Activated T-cell treated with anti-CD3 and anti-CD28 coated beads, Interleukin-2, amount 50 U/mL, for 72 hours (primary cell): ENCODE measurements at regions not wholly inside any gene's neighbourhood (a gene's known extent, or its start where the extent isn't known, plus 50 kb on each side); places are given as distances from the start of the nearest gene placed in this dataset.

Experiments used
- ATAC-seq, 2 donors: fragments of 150-1000 bp; cut with Tn5 transposase; replicated peaks in 1 of 2; 2 replicates each; pipeline ENCODE4 v1.10.0; 2021; ENCODE audit warnings: moderate library complexity in 2 of 2, mild to moderate bottlenecking in 1 of 2
- DNase-seq, 2 donors: peaks; one replicate each; pipeline ENCODE4 v3.0.0; 2021 to 2022; ENCODE audit warnings: mixed read lengths in 1 of 2
- H3K27ac Mint-ChIP-seq: one replicate; pipeline ENCODE4 v1.8.0; 2022; ENCODE audit warnings: mild to moderate bottlenecking, moderate library complexity, mixed read lengths
- H3K27me3 Mint-ChIP-seq: one replicate; pipeline ENCODE4 v1.8.0; 2022; ENCODE audit warnings: low read depth, mixed read lengths
- H3K36me3 Mint-ChIP-seq, 2 donors: one replicate each; pipeline ENCODE4 v1.8.0; 2022; ENCODE audit warnings: mixed read lengths in 2 of 2, mild to moderate bottlenecking in 1 of 2; ENCODE audit not compliant: insufficient read depth in 2 of 2
- H3K4me1 Mint-ChIP-seq: one replicate; pipeline ENCODE4 v1.8.0; 2022; ENCODE audit warnings: low read depth, mixed read lengths
- H3K4me3 Mint-ChIP-seq, 2 donors: one replicate each; pipeline ENCODE4 v1.8.0; 2022; ENCODE audit warnings: mild to moderate bottlenecking in 2 of 2, mixed read lengths in 2 of 2, moderate library complexity in 2 of 2
- H3K9me3 Mint-ChIP-seq, 2 donors: one replicate each; pipeline ENCODE4 v1.8.0; 2022; ENCODE audit warnings: mixed read lengths in 2 of 2

DNA sequence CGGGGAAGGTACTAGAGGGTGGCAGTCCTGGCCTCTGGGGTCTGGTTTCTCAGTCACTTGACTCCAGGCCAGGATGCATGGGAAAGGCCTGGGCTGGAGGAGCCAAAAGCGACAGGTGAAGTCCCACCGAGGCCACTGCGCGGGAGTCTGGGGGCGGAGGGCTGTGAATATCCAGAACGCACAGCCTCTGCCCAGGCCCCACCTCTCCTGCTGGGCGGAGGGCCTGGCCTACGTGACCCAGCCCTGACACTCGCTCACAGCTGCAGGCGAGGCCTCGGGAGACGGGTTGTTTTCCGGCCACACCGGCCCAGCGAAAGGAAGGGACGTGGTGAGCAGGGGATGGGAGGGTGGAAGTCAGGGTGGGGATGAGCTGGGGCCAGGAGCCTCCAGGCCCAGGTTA, 91.2 kb downstream of the RFLNA start:
- Mint-ChIP-seq H3K4me3 (no peak overlapping the region), H3K27me3 (no peaks in the 10 kb centered on the region), H3K9me3 (no peaks in the 10 kb centered on the region), H3K36me3 (peaks cover 0 to 3% of the 10 kb centered on the region in 2 donors), H3K4me1 (peaks cover 24% of the 10 kb centered on the region), H3K27ac (no peak overlapping the region)
- DNase-seq = no peak
- no peak for ATAC-seq

DNA sequence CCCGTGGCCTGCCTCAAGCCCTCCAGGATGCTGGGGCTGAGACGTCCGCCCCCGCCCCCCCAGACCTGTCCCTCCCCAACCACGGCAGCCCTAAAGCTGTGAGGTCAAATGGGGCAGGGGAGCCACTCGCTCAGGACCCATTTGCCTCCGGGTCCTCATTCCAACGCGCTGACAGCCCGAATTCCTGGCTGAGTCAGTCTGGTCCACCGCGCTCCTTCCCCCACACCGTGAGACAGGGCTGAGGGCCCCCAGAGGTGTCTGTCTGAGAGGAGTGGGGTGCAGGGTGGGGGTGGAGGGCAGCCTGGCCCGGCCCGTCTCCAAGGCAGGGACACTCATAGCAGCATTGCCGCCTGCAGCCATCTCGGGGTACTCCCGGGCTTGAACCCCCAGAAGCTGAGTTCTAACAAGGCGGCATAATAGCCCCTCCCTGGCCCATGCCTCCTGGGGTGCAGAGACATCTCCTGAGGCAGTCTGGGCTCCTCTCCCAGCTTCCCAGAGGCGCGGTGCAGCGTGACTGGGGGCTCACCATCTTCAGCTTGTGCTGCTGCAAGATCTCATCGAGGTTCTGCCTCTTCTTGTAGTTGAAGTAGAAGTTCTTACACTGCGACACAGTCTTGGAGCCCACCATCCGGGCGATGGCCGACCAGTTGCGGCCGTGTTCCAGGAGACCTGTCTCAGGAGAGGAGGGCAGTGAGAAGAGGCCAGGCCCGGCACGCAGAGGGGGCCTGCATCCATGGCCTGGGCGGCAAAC, 90.5 kb downstream of the RFLNA start:
- Mint-ChIP-seq H3K4me1 (peaks cover 18% of the 10 kb centered on the region), H3K36me3 (peaks cover 0 to 3% of the 10 kb centered on the region in 2 donors), H3K27me3 (no peaks in the 10 kb centered on the region), H3K9me3 (no peaks in the 10 kb centered on the region), H3K27ac (no peak overlapping the region), H3K4me3 (no peak overlapping the region)
- ATAC-seq = no peak
- no peak for DNase-seq

DNA sequence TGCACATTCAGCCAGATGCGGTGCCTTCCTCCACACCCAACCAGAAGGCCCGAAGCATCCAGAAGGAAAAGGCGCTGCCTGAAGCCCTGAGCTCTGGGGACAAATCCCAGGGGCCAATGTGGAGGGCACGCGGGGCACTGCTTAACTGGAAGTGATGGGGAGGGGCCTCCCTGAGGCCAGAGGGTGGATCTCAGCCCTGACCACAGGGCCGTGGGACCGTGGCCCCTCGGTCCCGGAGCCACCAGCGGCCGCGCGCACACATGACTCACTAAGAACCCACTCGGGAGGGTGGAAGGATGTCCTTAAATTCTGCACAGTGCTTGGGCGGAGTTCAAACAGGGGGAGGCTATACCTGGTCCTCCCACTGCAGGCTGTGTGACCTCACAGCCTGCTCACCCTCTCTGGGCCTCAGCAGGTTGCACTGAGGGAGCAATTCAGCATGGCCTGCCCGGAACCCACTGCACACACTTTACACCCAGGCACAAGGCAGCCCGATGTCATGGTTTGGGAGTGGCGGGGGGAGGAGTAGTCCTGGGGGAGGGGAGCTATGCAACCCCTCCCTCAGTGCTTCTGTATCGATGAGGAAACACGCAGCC, 89.5 kb downstream of the RFLNA start:
- ATAC-seq = no peak

DNA sequence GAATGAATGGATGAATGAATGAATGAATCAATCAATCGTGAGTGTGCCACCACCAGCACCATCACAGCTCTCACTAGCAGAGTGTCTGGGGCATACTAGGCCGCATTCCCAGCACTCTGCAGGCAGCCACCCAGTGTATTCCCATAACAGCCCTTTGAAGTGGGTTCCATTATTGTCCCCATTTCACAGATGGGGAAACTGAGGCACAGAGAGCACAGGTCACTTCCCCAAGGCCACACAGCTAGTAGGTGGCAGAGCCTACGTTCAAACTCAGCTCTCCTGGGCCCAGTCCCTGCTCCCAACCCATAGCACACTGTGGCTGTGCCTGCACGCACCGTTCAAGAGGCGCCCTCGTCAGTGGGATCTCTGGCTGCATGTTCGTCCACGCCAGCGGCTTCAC, 88.1 kb downstream of the RFLNA start:
- ATAC-seq = no peak
- H3K27ac Mint-ChIP-seq = no peak overlapping the region
- H3K4me1 Mint-ChIP-seq = peaks cover under 1% of the 10 kb centered on the region
- no peak overlapping the region for H3K4me3 Mint-ChIP-seq
- DNase-seq = no peak
- H3K9me3 Mint-ChIP-seq = no peaks in the 10 kb centered on the region
- H3K36me3 Mint-ChIP-seq = peaks cover 0 to 4% of the 10 kb centered on the region in 2 donors
- no peaks in the 10 kb centered on the region for H3K27me3 Mint-ChIP-seq

More for the DNA sequence above, 89.5 kb downstream of the RFLNA start:
- Mint-ChIP-seq H3K36me3 (peaks cover 0 to 3% of the 10 kb centered on the region in 2 donors), H3K9me3 (no peaks in the 10 kb centered on the region), H3K4me3 (no peak overlapping the region), H3K4me1 (peaks cover 8% of the 10 kb centered on the region), H3K27me3 (no peaks in the 10 kb centered on the region), H3K27ac (no peak overlapping the region)
- DNase-seq = no peak

DNA sequence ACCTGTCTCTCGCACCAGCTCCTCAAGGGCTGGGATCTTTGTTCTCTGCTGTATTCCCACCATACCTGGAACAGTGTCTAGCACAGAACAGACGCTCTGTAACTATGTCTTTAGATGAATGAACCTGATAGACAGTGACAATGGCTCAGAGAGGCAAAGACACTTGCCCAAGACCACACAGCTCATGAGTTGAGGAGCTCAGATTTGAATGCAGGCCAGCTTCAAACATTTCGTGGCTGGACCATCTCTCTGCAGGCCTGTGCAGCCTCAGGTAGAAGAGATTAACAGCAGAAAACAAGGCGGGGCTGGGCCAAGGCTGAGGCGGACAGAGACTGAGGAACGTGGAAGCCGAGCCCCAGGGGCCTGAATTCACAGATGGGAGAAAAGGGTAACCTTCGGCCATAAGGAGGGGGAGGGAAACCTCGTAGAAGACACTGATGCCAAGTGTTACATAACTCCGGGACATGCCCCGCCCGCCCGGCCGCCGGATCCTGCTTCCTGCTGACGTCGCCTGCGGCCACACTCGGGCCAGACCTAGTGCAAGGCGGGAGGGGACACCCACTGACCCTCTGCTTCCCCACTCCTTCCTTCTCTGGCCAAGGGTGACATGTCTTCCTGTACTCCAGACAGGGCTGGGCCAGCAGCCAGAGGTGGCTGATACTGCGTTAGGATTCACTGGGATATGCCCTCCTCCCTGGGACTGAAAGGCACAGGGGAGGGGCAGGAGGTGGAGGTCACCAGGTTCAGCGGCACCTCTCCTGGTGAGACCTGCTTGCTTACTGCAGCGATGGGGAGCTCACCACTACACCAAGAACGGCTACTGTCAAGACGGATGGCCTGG, 86.8 kb downstream of the RFLNA start:
- H3K27ac Mint-ChIP-seq = no peak overlapping the region
- H3K9me3 Mint-ChIP-seq = no peaks in the 10 kb centered on the region
- peaks cover 0 to 4% of the 10 kb centered on the region in 2 donors for H3K36me3 Mint-ChIP-seq
- no peaks in the 10 kb centered on the region for H3K27me3 Mint-ChIP-seq
- no peak overlapping the region for H3K4me3 Mint-ChIP-seq
- ATAC-seq (no peak), DNase-seq (no peak)
- H3K4me1 Mint-ChIP-seq = no peaks in the 10 kb centered on the region

DNA sequence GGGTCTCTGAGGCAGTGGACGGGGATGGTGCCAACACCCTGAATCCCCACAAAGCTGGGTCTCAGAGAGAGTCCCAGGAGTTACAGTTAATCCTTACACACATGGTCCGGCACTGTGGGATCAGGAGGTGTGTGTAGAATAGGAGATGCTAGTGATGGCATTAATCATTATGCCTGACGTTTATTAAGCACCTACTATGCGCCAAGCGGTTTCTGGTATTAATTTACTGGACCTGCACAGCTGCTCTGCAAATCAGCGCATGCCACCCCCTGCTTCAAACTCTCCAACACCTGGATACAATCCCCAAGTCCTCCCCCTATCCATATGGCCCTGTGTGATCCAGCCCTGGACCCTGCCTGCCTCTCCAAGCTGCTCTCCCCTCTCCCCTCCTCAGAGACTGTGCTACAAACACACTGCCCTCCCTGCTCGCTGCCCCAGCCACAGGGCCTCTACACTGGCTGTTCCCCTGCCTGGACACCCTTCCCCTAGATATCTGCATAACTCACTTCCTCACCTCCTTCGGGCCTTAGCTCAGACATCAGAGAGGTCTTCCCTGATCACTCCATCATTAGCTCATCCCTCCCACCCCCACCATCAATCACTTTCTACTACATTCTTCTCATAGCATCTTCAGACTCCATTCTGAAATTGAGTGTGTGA, 86.0 kb downstream of the RFLNA start:
- ATAC-seq (no peak), DNase-seq (no peak)
- Mint-ChIP-seq H3K36me3 (peaks cover 0 to 4% of the 10 kb centered on the region in 2 donors), H3K27me3 (no peaks in the 10 kb centered on the region), H3K27ac (no peak overlapping the region), H3K9me3 (no peaks in the 10 kb centered on the region), H3K4me1 (no peaks in the 10 kb centered on the region), H3K4me3 (no peak overlapping the region)

DNA sequence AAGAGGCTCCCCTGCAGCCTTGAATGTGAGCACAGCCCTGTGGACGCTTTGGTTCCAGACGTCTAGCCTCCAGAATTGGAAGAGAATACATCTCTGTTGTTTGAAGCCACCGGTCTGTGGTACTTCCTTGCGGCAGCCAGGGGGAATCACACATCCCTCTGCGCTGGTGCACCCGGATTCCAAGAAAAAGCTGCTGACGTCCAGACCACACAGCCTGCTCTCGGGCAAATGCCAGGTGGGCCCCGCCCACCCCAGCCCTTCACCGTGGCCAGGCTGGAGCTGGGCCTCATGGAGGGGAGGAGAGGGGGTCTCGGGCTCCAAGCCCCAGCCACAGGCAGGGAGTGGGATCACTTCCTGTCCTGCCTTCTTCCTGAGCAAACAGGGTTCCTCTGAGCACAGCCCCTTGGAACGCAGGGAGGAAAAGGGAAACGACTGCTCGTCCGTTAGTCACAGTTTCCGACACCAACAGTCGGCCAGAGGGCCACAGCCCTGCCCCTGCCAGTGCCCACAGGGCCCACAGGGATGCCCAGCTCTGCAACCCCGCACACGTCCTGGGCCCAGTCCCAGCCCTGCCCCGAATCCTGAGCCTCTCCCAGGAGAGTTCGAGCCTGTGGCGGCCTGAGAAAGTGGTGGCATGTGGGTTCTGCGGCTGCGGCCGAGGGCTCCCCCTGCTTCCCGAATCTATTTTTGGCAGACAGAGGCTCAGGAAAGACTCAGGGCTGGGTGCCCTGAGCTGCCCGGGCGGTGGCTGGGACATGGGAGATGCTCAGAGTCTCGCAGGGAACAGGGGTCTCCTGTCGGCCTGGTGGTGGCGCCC, 85.3 kb downstream of the RFLNA start:
- DNase-seq (no peak), ATAC-seq (no peak)
- no peak overlapping the region for H3K27ac Mint-ChIP-seq
- H3K36me3 Mint-ChIP-seq = peaks cover 0 to 4% of the 10 kb centered on the region in 2 donors
- no peak overlapping the region for H3K4me3 Mint-ChIP-seq
- no peaks in the 10 kb centered on the region for H3K4me1 Mint-ChIP-seq
- no peaks in the 10 kb centered on the region for H3K9me3 Mint-ChIP-seq
- no peaks in the 10 kb centered on the region for H3K27me3 Mint-ChIP-seq

DNA sequence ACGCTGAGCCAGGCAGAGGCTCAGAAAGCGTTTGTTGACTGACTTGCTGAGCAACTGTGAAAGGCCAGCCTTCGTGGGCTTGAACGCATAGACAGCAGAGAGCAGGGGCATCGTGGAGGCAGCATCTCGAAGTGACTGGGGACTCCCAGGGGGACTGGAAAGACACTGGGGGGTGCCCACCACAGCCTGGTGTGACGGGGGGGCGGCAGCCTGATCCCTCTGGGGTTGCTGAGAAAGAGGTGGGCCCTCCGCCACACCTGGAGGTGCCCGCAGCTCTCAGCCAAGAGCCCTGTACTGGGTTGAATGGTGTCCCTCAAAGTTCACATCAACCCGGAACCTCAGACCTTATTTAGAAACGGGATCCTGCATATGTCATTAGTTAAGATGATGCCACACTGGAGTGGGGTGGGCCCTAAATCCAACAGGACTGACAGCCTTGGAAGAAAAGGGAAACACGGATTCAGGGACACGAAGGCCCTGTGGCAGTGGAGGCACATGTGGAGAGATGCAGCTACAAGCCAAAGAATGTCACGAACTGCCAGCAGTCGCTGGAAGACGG, 84.6 kb downstream of the RFLNA start:
- Mint-ChIP-seq H3K4me3 (no peak overlapping the region), H3K9me3 (no peaks in the 10 kb centered on the region), H3K27ac (no peak overlapping the region), H3K27me3 (no peaks in the 10 kb centered on the region), H3K36me3 (peaks cover 0 to 4% of the 10 kb centered on the region in 2 donors), H3K4me1 (no peaks in the 10 kb centered on the region)
- no peak for DNase-seq
- ATAC-seq = no peak

DNA sequence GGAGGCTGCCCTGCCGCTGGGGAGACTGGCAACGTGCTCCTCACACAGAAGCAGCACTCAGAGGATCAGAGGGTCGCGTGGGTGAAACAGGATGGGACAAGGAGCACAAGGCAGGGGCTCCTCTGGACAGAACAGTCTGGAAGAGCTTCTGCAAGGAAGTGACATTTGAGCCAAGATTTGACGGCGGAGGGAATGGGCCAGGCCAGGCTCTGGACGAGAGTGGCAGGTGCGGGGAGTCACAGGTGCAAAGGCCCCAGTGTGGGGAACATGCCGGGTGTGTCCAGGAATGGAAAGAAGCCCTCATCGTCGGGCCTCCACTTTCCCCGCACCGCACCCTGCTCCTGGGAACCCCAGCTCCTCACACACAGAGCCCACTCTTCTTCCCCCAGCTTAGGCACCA, 84.0 kb downstream of the RFLNA start:
- Mint-ChIP-seq H3K27ac (peak overlapping the region; percentile 57), H3K4me3 (no peak overlapping the region), H3K4me1 (no peaks in the 10 kb centered on the region), H3K36me3 (peaks cover 0 to 4% of the 10 kb centered on the region in 2 donors), H3K27me3 (no peaks in the 10 kb centered on the region), H3K9me3 (no peaks in the 10 kb centered on the region)
- no peak for DNase-seq
- ATAC-seq = no peak

DNA sequence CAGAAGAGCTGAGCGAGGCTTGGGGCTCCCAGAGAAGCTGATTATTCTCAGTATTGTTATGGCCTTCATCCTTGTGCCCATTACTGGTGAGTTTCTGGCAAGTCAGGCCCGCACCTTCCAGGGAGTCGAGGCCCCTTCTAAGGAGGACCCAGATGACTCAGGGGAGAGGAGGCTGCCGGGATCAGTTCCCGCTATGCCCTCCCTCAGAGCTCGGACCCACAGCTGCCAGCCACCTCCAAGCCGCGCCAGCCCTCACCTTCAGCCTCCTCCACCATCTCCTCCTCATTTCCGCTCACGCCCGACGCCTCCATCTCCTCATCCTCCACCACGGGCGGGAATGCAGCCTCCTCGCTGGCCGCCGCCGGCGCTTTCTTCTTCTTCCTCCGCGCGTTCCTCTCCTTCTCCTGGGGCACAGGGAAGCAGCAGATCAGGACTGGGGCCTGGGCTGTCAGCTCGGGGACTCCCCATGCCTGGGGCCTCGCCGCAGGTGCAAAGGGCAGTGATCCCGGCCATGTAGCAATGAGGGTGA, 83.2 kb downstream of the RFLNA start:
- H3K36me3 Mint-ChIP-seq = peaks cover 0 to 4% of the 10 kb centered on the region in 2 donors
- no peak overlapping the region for H3K27ac Mint-ChIP-seq
- H3K27me3 Mint-ChIP-seq = no peaks in the 10 kb centered on the region
- no peak for ATAC-seq
- H3K4me1 Mint-ChIP-seq = no peaks in the 10 kb centered on the region
- no peak overlapping the region for H3K4me3 Mint-ChIP-seq
- H3K9me3 Mint-ChIP-seq = no peaks in the 10 kb centered on the region
- DNase-seq = no peak

DNA sequence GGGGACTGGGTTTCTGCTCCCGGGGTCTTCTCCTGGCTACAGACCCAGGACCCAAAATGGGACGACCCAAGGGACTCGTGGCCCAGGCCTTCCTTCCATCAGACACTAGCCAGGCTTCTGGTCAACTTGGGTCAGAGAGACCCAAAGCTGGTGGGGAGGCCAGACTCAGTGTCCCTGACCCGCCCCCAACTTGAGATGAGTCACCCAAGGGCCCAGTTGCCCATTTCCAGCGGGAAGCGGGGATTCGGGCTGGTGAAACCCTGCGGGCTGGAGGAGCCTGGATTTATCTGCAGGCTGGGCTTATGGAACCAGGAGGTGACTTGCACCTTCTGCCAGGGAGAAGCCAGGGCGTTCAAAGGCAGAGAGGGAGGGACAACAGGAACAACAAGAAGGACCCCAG, 81.5 kb downstream of the RFLNA start:
- ATAC-seq = no peak
- no peaks in the 10 kb centered on the region for H3K4me1 Mint-ChIP-seq
- peaks cover 0 to 4% of the 10 kb centered on the region in 2 donors for H3K36me3 Mint-ChIP-seq
- H3K9me3 Mint-ChIP-seq = no peaks in the 10 kb centered on the region
- no peak overlapping the region for H3K27ac Mint-ChIP-seq
- H3K27me3 Mint-ChIP-seq = no peaks in the 10 kb centered on the region
- H3K4me3 Mint-ChIP-seq = no peak overlapping the region
- DNase-seq = no peak

DNA sequence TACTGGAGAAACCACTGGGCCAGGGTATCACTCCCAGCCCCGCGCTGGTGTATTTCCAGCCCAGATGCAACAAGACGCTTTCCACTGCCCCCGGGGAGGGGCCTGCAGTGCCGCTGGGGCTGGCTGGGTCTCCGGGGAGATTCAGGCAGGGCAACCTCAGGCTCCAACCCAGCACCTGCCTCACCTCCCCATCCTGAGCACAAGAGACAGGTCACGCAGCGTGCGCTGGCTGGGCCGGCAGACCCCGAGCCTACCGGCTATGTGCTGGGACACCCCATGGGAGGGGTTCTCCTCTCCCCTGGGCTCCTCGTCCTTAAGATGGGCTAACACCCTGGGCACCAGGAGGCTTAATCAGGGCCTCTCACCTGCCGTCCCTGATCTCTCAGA, 80.9 kb downstream of the RFLNA start:
- H3K27ac Mint-ChIP-seq = no peak overlapping the region
- ATAC-seq (no peak), DNase-seq (no peak)
- H3K27me3 Mint-ChIP-seq = no peaks in the 10 kb centered on the region
- H3K4me1 Mint-ChIP-seq = no peaks in the 10 kb centered on the region
- no peaks in the 10 kb centered on the region for H3K9me3 Mint-ChIP-seq
- H3K4me3 Mint-ChIP-seq = no peak overlapping the region
- peaks cover 0 to 2% of the 10 kb centered on the region in 2 donors for H3K36me3 Mint-ChIP-seq
